ENCODE measurements at regions not wholly inside any gene's neighbourhood (a gene's known extent, or its start where the extent isn't known, plus 50 kb on each side); places are given as distances from the start of the nearest gene placed in this dataset.

- no peaks in the 10 kb centered on the region for H3K4me1 ChIP-seq (ENCODE audit: insufficient read depth, low read length, poor library complexity, severe bottlenecking)
- no peak overlapping the region for H3K4me2 ChIP-seq (ENCODE audit: low read depth, low read length, poor library complexity, severe bottlenecking)
- H3K4me3 ChIP-seq (ENCODE audit: low read length, poor library complexity, severe bottlenecking), result no peak overlapping the region
- no peaks in the 10 kb centered on the region for H4K20me1 ChIP-seq (ENCODE audit: insufficient read depth, low read length, poor library complexity, severe bottlenecking)
- H3K27me3 ChIP-seq (ENCODE audit: insufficient read depth, low read length, poor library complexity, severe bottlenecking), result no peaks in the 10 kb centered on the region
- H3K9me2 ChIP-seq (replicated peaks; ENCODE audit: low read depth, low read length), result no peaks in the 10 kb centered on the region
- H3K36me3 ChIP-seq (ENCODE audit: insufficient read depth, low read length), result no peaks in the 10 kb centered on the region
- H3K9ac ChIP-seq (ENCODE audit: low read depth, low read length, poor library complexity, severe bottlenecking), result no peak overlapping the region
- no peaks in the 10 kb centered on the region for H3F3A ChIP-seq (ENCODE audit: low read depth)
- H2AFZ ChIP-seq (ENCODE audit: low read length), result no peak overlapping the region
- no peak for TF ChIP-seq CTCF (conservative IDR thresholded peaks at IDR 0.05; ENCODE audit: low read length)
- TF ChIP-seq EZH2phosphoT487 (IDR thresholded peaks at IDR 0.05; ENCODE audit: borderline replicate concordance), result no peak
- H3K9me3 ChIP-seq (ENCODE audit: insufficient read depth, low read depth, low read length), result no peaks in the 10 kb centered on the region
- no peaks in the 10 kb centered on the region for H3K79me2 ChIP-seq (ENCODE audit: insufficient read depth, low read length)
These were observed 194.8 kb downstream of the CHRDL1 start for GRCh38 chrX:110600745-110601310.

- no peak overlapping the region for H2AFZ ChIP-seq (ENCODE audit: low read length)
These were observed 181.0 kb downstream of the CHRDL1 start for GRCh38 chrX:110614596-110614995.

More at GRCh38 chrX:110614596-110614995, 181.0 kb downstream of the CHRDL1 start:
- Histone ChIP-seq H3K4me3 (ENCODE audit: low read length, poor library complexity, severe bottlenecking) (no peak overlapping the region), H3F3A (ENCODE audit: low read depth) (no peaks in the 10 kb centered on the region), H3K9me2 (replicated peaks; ENCODE audit: low read depth, low read length) (no peaks in the 10 kb centered on the region), H4K20me1 (ENCODE audit: insufficient read depth, low read length, poor library complexity, severe bottlenecking) (no peaks in the 10 kb centered on the region), H3K9ac (ENCODE audit: low read depth, low read length, poor library complexity, severe bottlenecking) (no peak overlapping the region), H3K4me1 (ENCODE audit: insufficient read depth, low read length, poor library complexity, severe bottlenecking) (no peaks in the 10 kb centered on the region), H3K4me2 (ENCODE audit: low read depth, low read length, poor library complexity, severe bottlenecking) (no peak overlapping the region), H3K9me3 (ENCODE audit: insufficient read depth, low read depth, low read length) (no peaks in the 10 kb centered on the region), H3K27me3 (ENCODE audit: insufficient read depth, low read length, poor library complexity, severe bottlenecking) (no peaks in the 10 kb centered on the region), H3K36me3 (ENCODE audit: insufficient read depth, low read length) (no peaks in the 10 kb centered on the region), H3K79me2 (ENCODE audit: insufficient read depth, low read length) (no peaks in the 10 kb centered on the region)
- TF ChIP-seq EZH2phosphoT487 (IDR thresholded peaks at IDR 0.05; ENCODE audit: borderline replicate concordance), result no peak
- TF ChIP-seq CTCF (conservative IDR thresholded peaks at IDR 0.05; ENCODE audit: low read length), result no peak

All from Loucy (cell line).